ENCODE measurements at regions not wholly inside any gene's neighbourhood (a gene's known extent, or its start where the extent isn't known, plus 50 kb on each side); places are given as distances from the start of the nearest gene placed in this dataset.

GRCh38 chr13:59303433-59303832 lies 860.3 kb downstream of the DIAPH3 start:
- TF ChIP-seq CTCF (IDR thresholded peaks at IDR 0.05; ENCODE audit: low read depth, low read length) = no peak
- no peak overlapping the region for H3K27ac ChIP-seq
- no peak overlapping the region for H3K4me3 ChIP-seq (ENCODE audit: low read depth, low read length)
- H3K9me3 ChIP-seq (ENCODE audit: severe bottlenecking) = no peaks in the 10 kb centered on the region
- H3K36me3 ChIP-seq = no peaks in the 10 kb centered on the region
- no peak for DNase-seq
- no peaks in the 10 kb centered on the region for H3K27me3 ChIP-seq (ENCODE audit: insufficient read depth, low read depth, severe bottlenecking)

- H3K27me3 ChIP-seq (ENCODE audit: insufficient read depth, low read depth, severe bottlenecking) = no peaks in the 10 kb centered on the region
- no peaks in the 10 kb centered on the region for H3K9me3 ChIP-seq (ENCODE audit: severe bottlenecking)
- H3K4me3 ChIP-seq (ENCODE audit: low read depth, low read length) = no peak overlapping the region
- H3K36me3 ChIP-seq = no peaks in the 10 kb centered on the region
- no peak for DNase-seq
- TF ChIP-seq CTCF (IDR thresholded peaks at IDR 0.05; ENCODE audit: low read depth, low read length) = no peak
- H3K27ac ChIP-seq = no peak overlapping the region
Observed at GRCh38 chr13:59304596-59304995, 859.1 kb downstream of the DIAPH3 start.

- Histone ChIP-seq H3K4me3 (ENCODE audit: low read depth, low read length) (no peak overlapping the region), H3K9me3 (ENCODE audit: severe bottlenecking) (no peaks in the 10 kb centered on the region), H3K27ac (no peak overlapping the region), H3K36me3 (no peaks in the 10 kb centered on the region), H3K27me3 (ENCODE audit: insufficient read depth, low read depth, severe bottlenecking) (no peaks in the 10 kb centered on the region)
- no peak for DNase-seq
- no peak for TF ChIP-seq CTCF (IDR thresholded peaks at IDR 0.05; ENCODE audit: low read depth, low read length)
Observed at GRCh38 chr13:59305896-59306295, 857.8 kb downstream of the DIAPH3 start.

GRCh38 chr13:59312776-59313175 lies 851.0 kb downstream of the DIAPH3 start:
- no peak for DNase-seq
- H3K36me3 ChIP-seq = no peaks in the 10 kb centered on the region
- H3K27ac ChIP-seq = no peak overlapping the region
- TF ChIP-seq CTCF (IDR thresholded peaks at IDR 0.05; ENCODE audit: low read depth, low read length) = no peak
- no peaks in the 10 kb centered on the region for H3K9me3 ChIP-seq (ENCODE audit: severe bottlenecking)
- H3K4me3 ChIP-seq (ENCODE audit: low read depth, low read length) = no peak overlapping the region
- no peaks in the 10 kb centered on the region for H3K27me3 ChIP-seq (ENCODE audit: insufficient read depth, low read depth, severe bottlenecking)

- Histone ChIP-seq H3K27me3 (ENCODE audit: insufficient read depth, low read depth, severe bottlenecking) (no peaks in the 10 kb centered on the region), H3K27ac (no peak overlapping the region), H3K9me3 (ENCODE audit: severe bottlenecking) (no peaks in the 10 kb centered on the region), H3K4me3 (ENCODE audit: low read depth, low read length) (no peak overlapping the region), H3K36me3 (no peaks in the 10 kb centered on the region)
- peak; percentile 57 for DNase-seq
- TF ChIP-seq CTCF (IDR thresholded peaks at IDR 0.05; ENCODE audit: low read depth, low read length) = peak; percentile 42; the same call in 1 of the 2 replicates
Observed at GRCh38 chr13:59318320-59318930, 845.3 kb downstream of the DIAPH3 start.

GRCh38 chr13:59319276-59319675 lies 844.5 kb downstream of the DIAPH3 start:
- no peak for TF ChIP-seq CTCF (IDR thresholded peaks at IDR 0.05; ENCODE audit: low read depth, low read length)
- Histone ChIP-seq H3K9me3 (ENCODE audit: severe bottlenecking) (no peaks in the 10 kb centered on the region), H3K27ac (no peak overlapping the region), H3K36me3 (no peaks in the 10 kb centered on the region), H3K27me3 (ENCODE audit: insufficient read depth, low read depth, severe bottlenecking) (no peaks in the 10 kb centered on the region), H3K4me3 (ENCODE audit: low read depth, low read length) (no peak overlapping the region)
- no peak for DNase-seq

Measured in WERI-Rb-1 (cell line).